Natural killer cell treated with Interleukin-12 subunit alpha and Interleukin-12 subunit beta and Interleukin-15 and Interleukin-18, amount 100 ng/mL, for 72 hours (primary cell): ENCODE measurements at regions not wholly inside any gene's neighbourhood (a gene's known extent, or its start where the extent isn't known, plus 50 kb on each side); places are given as distances from the start of the nearest gene placed in this dataset.

Experiments used
- ATAC-seq, 2 donors: fragments of 150-1000 bp; cut with Tn5 transposase in 1 of 2; sonication (Bioruptor Pico), chemical (Tn5 transposase) in 1 of 2; 2 replicates each; pipeline ENCODE4 v1.10.0; 2021
- DNase-seq: peaks from one replicate; pipeline ENCODE4 v3.0.0; 2022; ENCODE audit warnings: low spot score
- H3K27ac Mint-ChIP-seq, 2 donors: 1 replicate in 1 of 2; 2 replicates in 1 of 2; pipeline ENCODE4 v1.8.0; 2022; ENCODE audit warnings: mixed read lengths in 2 of 2, mild to moderate bottlenecking in 1 of 2, moderate library complexity in 1 of 2
- H3K27me3 Mint-ChIP-seq, 2 donors: 1 replicate in 1 of 2; 2 replicates in 1 of 2; pipeline ENCODE4 v1.8.0; 2022; ENCODE audit warnings: mixed read lengths in 2 of 2
- H3K36me3 Mint-ChIP-seq: one replicate; pipeline ENCODE4 v1.8.0; 2022; ENCODE audit warnings: mixed read lengths
- H3K4me1 Mint-ChIP-seq, 2 donors: 1 replicate in 1 of 2; 2 replicates in 1 of 2; pipeline ENCODE4 v1.8.0; 2022; ENCODE audit warnings: low read depth in 2 of 2, mixed read lengths in 2 of 2, mild to moderate bottlenecking in 1 of 2
- H3K4me3 Mint-ChIP-seq: one replicate; pipeline ENCODE4 v1.8.0; 2022; ENCODE audit warnings: mixed read lengths
- H3K9me3 Mint-ChIP-seq: 2 replicates; pipeline ENCODE4 v1.8.0; 2022; ENCODE audit warnings: mixed read lengths

GRCh38 chr11:131109257-131109656 lies 193.0 kb upstream of the SNX19 start:
- peaks cover 3% of the 10 kb centered on the region for H3K9me3 Mint-ChIP-seq
- DNase-seq (no peak), ATAC-seq (no peak)
- no peaks in the 10 kb centered on the region for H3K36me3 Mint-ChIP-seq
- no peak overlapping the region for H3K27ac Mint-ChIP-seq
- H3K4me3 Mint-ChIP-seq, result no peak overlapping the region
- H3K27me3 Mint-ChIP-seq, result peaks cover 3 to 15% of the 10 kb centered on the region in 2 donors
- H3K4me1 Mint-ChIP-seq, result no peaks in the 10 kb centered on the region

GRCh38 chr11:131109790-131110189 lies 193.5 kb upstream of the SNX19 start:
- Mint-ChIP-seq H3K27ac (no peak overlapping the region), H3K9me3 (peaks cover 3% of the 10 kb centered on the region), H3K36me3 (no peaks in the 10 kb centered on the region), H3K4me3 (no peak overlapping the region), H3K4me1 (no peaks in the 10 kb centered on the region), H3K27me3 (peaks cover 3 to 10% of the 10 kb centered on the region in 2 donors)
- DNase-seq (no peak), ATAC-seq (no peak)

GRCh38 chr11:131111775-131112174 lies 195.5 kb upstream of the SNX19 start:
- H3K4me3 Mint-ChIP-seq, result no peak overlapping the region
- ATAC-seq (no peak), DNase-seq (no peak)
- peaks cover 0 to 3% of the 10 kb centered on the region in 2 donors for H3K27me3 Mint-ChIP-seq
- no peaks in the 10 kb centered on the region for H3K36me3 Mint-ChIP-seq
- no peaks in the 10 kb centered on the region for H3K4me1 Mint-ChIP-seq
- peaks cover 3% of the 10 kb centered on the region for H3K9me3 Mint-ChIP-seq
- H3K27ac Mint-ChIP-seq, result no peak overlapping the region

GRCh38 chr11:131118247-131118646 lies 202.0 kb upstream of the SNX19 start:
- ATAC-seq, result no peak
- no peaks in the 10 kb centered on the region for H3K4me1 Mint-ChIP-seq
- no peak for DNase-seq
- no peak overlapping the region for H3K27ac Mint-ChIP-seq
- peaks cover under 1% of the 10 kb centered on the region for H3K9me3 Mint-ChIP-seq
- no peaks in the 10 kb centered on the region for H3K27me3 Mint-ChIP-seq
- H3K4me3 Mint-ChIP-seq, result no peak overlapping the region
- H3K36me3 Mint-ChIP-seq, result no peaks in the 10 kb centered on the region

GRCh38 chr11:131121426-131122333 lies 205.4 kb upstream of the SNX19 start:
- DNase-seq, result no peak
- Mint-ChIP-seq H3K27ac (no peak overlapping the region), H3K4me3 (no peak overlapping the region), H3K4me1 (no peaks in the 10 kb centered on the region), H3K36me3 (no peaks in the 10 kb centered on the region), H3K27me3 (peaks cover 0 to 2% of the 10 kb centered on the region in 2 donors), H3K9me3 (peaks cover 4% of the 10 kb centered on the region)
- no peak for ATAC-seq

GRCh38 chr11:131122448-131122847 lies 206.2 kb upstream of the SNX19 start:
- ATAC-seq, result no peak
- no peak overlapping the region for H3K27ac Mint-ChIP-seq
- no peaks in the 10 kb centered on the region for H3K4me1 Mint-ChIP-seq
- H3K36me3 Mint-ChIP-seq, result peaks cover 4% of the 10 kb centered on the region
- peaks cover 0 to 2% of the 10 kb centered on the region in 2 donors for H3K27me3 Mint-ChIP-seq
- no peak for DNase-seq
- H3K4me3 Mint-ChIP-seq, result no peak overlapping the region
- peaks cover 4% of the 10 kb centered on the region for H3K9me3 Mint-ChIP-seq

- ATAC-seq (no peak), DNase-seq (no peak)
- H3K9me3 Mint-ChIP-seq, result peaks cover 8% of the 10 kb centered on the region
- H3K27me3 Mint-ChIP-seq, result peaks cover 0 to 6% of the 10 kb centered on the region in 2 donors
- H3K4me3 Mint-ChIP-seq, result no peak overlapping the region
- no peak overlapping the region for H3K27ac Mint-ChIP-seq
- peaks cover 10% of the 10 kb centered on the region for H3K36me3 Mint-ChIP-seq
- no peaks in the 10 kb centered on the region for H3K4me1 Mint-ChIP-seq
Measured at GRCh38 chr11:131129474-131129873, 213.2 kb upstream of the SNX19 start.

GRCh38 chr11:131135611-131136010 lies 219.3 kb upstream of the SNX19 start:
- peaks cover 3% of the 10 kb centered on the region for H3K9me3 Mint-ChIP-seq
- no peaks in the 10 kb centered on the region for H3K36me3 Mint-ChIP-seq
- no peaks in the 10 kb centered on the region for H3K4me1 Mint-ChIP-seq
- no peak overlapping the region for H3K4me3 Mint-ChIP-seq
- no peak for DNase-seq
- ATAC-seq, result no peak
- peaks cover 2 to 6% of the 10 kb centered on the region in 2 donors for H3K27me3 Mint-ChIP-seq
- H3K27ac Mint-ChIP-seq, result no peak overlapping the region

- H3K27me3 Mint-ChIP-seq, result peaks cover 2 to 6% of the 10 kb centered on the region in 2 donors
- no peaks in the 10 kb centered on the region for H3K4me1 Mint-ChIP-seq
- no peak overlapping the region for H3K27ac Mint-ChIP-seq
- no peak overlapping the region for H3K4me3 Mint-ChIP-seq
- ATAC-seq (no peak), DNase-seq (no peak)
- H3K9me3 Mint-ChIP-seq, result peaks cover 3% of the 10 kb centered on the region
- no peaks in the 10 kb centered on the region for H3K36me3 Mint-ChIP-seq
Measured at GRCh38 chr11:131136486-131136885, 220.2 kb upstream of the SNX19 start.

- ATAC-seq, result no peak
- H3K4me1 Mint-ChIP-seq, result no peaks in the 10 kb centered on the region
Measured at GRCh38 chr11:131137046-131137445, 220.8 kb upstream of the SNX19 start.

GRCh38 chr11:131138731-131139130 lies 222.5 kb upstream of the SNX19 start:
- Mint-ChIP-seq H3K4me3 (no peak overlapping the region), H3K9me3 (no peaks in the 10 kb centered on the region), H3K4me1 (no peaks in the 10 kb centered on the region), H3K36me3 (no peaks in the 10 kb centered on the region), H3K27ac (no peak overlapping the region), H3K27me3 (peaks cover 0 to 2% of the 10 kb centered on the region in 2 donors)
- ATAC-seq, result no peak
- DNase-seq, result no peak

More at GRCh38 chr11:131137046-131137445, 220.8 kb upstream of the SNX19 start:
- Mint-ChIP-seq H3K27me3 (peaks cover 2 to 6% of the 10 kb centered on the region in 2 donors), H3K9me3 (peaks cover under 1% of the 10 kb centered on the region), H3K4me3 (no peak overlapping the region), H3K36me3 (no peaks in the 10 kb centered on the region), H3K27ac (no peak overlapping the region)
- no peak for DNase-seq

- no peaks in the 10 kb centered on the region for H3K36me3 Mint-ChIP-seq
- no peak overlapping the region for H3K27ac Mint-ChIP-seq
Measured at GRCh38 chr11:131145791-131146190, 224.6 kb upstream of the NTM start.

GRCh38 chr11:131146827-131147490 lies 223.5 kb upstream of the NTM start:
- ATAC-seq (no peak), DNase-seq (no peak)
- Mint-ChIP-seq H3K27ac (no peak overlapping the region), H3K27me3 (peaks cover 2 to 7% of the 10 kb centered on the region in 2 donors), H3K4me1 (no peaks in the 10 kb centered on the region), H3K4me3 (no peak overlapping the region), H3K9me3 (peaks cover 3% of the 10 kb centered on the region), H3K36me3 (no peaks in the 10 kb centered on the region)

More at GRCh38 chr11:131145791-131146190, 224.6 kb upstream of the NTM start:
- Mint-ChIP-seq H3K4me1 (no peaks in the 10 kb centered on the region), H3K9me3 (peaks cover 3% of the 10 kb centered on the region), H3K4me3 (no peak overlapping the region), H3K27me3 (no peaks in the 10 kb centered on the region)
- ATAC-seq (no peak), DNase-seq (no peak)

- Mint-ChIP-seq H3K9me3 (no peaks in the 10 kb centered on the region), H3K4me1 (no peaks in the 10 kb centered on the region), H3K27ac (no peak overlapping the region), H3K4me3 (no peak overlapping the region), H3K36me3 (no peaks in the 10 kb centered on the region), H3K27me3 (peaks cover 2 to 7% of the 10 kb centered on the region in 2 donors)
- DNase-seq (no peak), ATAC-seq (no peak)
Measured at GRCh38 chr11:131154351-131154750, 216.1 kb upstream of the NTM start.
